Prostate gland (tissue), 2 donors: ENCODE measurements at regions not wholly inside any gene's neighbourhood (a gene's known extent, or its start where the extent isn't known, plus 50 kb on each side); places are given as distances from the start of the nearest gene placed in this dataset.

ENCODE experiments used
- DNase-seq: peaks from one replicate; pipeline ENCODE4 v3.0.0-alpha.2; 2019; ENCODE audit warnings: low spot score
- H3K27ac ChIP-seq, 2 donors: fragments of 200-600 bp; sonication (generic); 2 replicates each; pipeline ENCODE4 v1.5.1; 2017 to 2019
- H3K27me3 ChIP-seq: fragments of 200-600 bp; sonication (generic); replicated peaks from 2 replicates; pipeline ENCODE4 v1.5.1; 2019; ENCODE audit not compliant: insufficient read depth
- H3K36me3 ChIP-seq, 2 donors: fragments of 200-600 bp; sonication (generic); 1 replicate in 1 of 2; 2 replicates in 1 of 2; pipeline versions ENCODE4 v1.5.1 to v1.8.1; 2017 to 2019
- H3K4me1 ChIP-seq: fragments of 200-600 bp; sonication (generic); replicated peaks from 2 replicates; pipeline ENCODE4 v1.5.1; 2019
- H3K4me3 ChIP-seq, 2 donors: fragments of 200-600 bp; sonication (generic); 2 replicates each; pipeline ENCODE4 v1.5.1; 2017 to 2019
- H3K9me3 ChIP-seq: fragments of 200-600 bp; sonication (generic); 2 replicates; pipeline ENCODE4 v1.5.1; 2017
- POLR2A ChIP-seq: fragments of 450-650 bp; IDR thresholded peaks from one replicate; pipeline ENCODE4 v1.6.1; 2016; ENCODE audit warnings: antibody characterized with exemption, mild to moderate bottlenecking
- POLR2AphosphoS5 ChIP-seq: sonication (generic); formaldehyde crosslinking; IDR thresholded peaks from one replicate; pipeline ENCODE4 v1.6.1; 2017; ENCODE audit warnings: antibody characterized with exemption
- WGBS: methylation state at CpG from one replicate; pipeline ENCODE4 v1.1.5; 2018; 5-methylcytosine and 5-hydroxymethylcytosine counted together
- intact Hi-C: fragments of 100-400 bp; cut with DNase I; formaldehyde crosslinking; loops from one replicate; pipeline ENCODE4 v1.14.2; 2022
- TF ChIP-seq, protein P1 (sequence below), 4 experiments: fragments of 200-600 bp in 2 of 4; fragments of 450-650 bp in 2 of 4; sonication (generic) in 2 of 4; IDR thresholded peaks; 1 replicate in 3 of 4; 2 replicates in 1 of 4; pipeline ENCODE4 v1.5.1; 2016 to 2019; ENCODE audit warnings: antibody characterized with exemption in 4 of 4, mild to moderate bottlenecking in 2 of 4, moderate library complexity in 2 of 4

DNA sequence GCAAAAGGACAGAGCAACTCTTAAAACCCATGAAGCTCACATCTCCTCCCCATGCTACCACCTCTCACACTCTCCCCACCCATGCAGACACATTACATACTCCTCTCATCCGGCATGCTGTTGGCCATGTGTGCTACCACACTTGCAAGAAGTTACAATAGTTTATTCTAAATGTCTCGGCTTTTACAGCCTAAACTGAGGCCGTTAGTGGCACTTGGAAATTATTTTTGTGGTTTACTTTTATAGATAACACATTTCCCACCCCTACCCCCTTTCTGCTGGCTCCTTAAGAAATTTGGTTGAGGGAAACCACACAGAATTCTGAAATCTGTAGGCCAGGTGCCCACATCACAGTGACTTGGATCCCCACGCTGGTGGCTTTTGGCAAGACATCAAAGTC lies 141.1 kb upstream of the HHIP start:
- Histone ChIP-seq H3K27me3 (no peaks in the 10 kb centered on the region), H3K4me1 (no peaks in the 10 kb centered on the region), H3K4me3 (no peak overlapping the region), H3K36me3 (no peaks in the 10 kb centered on the region), H3K27ac (no peak overlapping the region), H3K9me3 (no peaks in the 10 kb centered on the region)
- 38% methylated on average over 4 of the region's 4 CpGs for WGBS
- TF ChIP-seq POLR2AphosphoS5 (no peak), POLR2A (no peak)
- TF ChIP-seq, protein P1, sequence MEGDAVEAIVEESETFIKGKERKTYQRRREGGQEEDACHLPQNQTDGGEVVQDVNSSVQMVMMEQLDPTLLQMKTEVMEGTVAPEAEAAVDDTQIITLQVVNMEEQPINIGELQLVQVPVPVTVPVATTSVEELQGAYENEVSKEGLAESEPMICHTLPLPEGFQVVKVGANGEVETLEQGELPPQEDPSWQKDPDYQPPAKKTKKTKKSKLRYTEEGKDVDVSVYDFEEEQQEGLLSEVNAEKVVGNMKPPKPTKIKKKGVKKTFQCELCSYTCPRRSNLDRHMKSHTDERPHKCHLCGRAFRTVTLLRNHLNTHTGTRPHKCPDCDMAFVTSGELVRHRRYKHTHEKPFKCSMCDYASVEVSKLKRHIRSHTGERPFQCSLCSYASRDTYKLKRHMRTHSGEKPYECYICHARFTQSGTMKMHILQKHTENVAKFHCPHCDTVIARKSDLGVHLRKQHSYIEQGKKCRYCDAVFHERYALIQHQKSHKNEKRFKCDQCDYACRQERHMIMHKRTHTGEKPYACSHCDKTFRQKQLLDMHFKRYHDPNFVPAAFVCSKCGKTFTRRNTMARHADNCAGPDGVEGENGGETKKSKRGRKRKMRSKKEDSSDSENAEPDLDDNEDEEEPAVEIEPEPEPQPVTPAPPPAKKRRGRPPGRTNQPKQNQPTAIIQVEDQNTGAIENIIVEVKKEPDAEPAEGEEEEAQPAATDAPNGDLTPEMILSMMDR (IDR thresholded peaks at IDR 0.05) = no peak
- intact Hi-C loops = no loop called here
- no peak for DNase-seq

DNA sequence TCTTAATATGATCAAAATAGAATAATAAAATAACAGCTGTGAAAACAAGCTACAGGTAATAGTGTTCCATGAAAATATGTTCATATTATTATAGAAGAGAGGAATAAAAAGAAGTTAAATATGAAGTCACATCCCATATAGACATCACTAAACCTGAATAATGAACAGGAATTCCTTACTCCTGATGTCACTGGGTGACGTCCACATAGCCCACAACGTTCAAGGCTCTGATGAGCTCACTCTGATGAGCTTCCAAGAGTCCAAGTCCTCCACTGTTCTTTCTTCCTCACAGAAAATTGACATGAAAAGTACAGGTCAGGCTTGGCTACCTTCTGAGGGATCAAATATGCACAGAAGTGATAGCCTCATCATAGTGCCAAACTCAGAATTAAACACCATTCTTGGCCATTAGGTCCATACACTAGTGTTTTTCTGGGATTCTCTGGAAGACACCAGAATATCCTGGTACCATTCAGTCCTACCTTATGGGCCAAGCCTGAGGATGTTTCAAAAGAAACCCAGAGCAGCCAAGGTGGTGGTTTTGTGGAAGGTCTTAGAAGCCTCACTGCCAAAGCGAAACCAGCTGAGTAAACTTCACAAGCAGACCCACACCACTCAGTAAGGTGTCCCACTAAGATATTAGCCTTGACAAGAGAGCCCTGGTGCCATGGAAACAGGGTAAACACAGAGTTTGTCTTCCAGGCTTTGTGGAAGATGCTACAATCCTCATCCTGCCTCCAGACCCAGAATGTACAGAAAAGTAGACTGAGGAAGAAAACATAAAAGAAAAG lies 138.4 kb upstream of the HHIP start:
- Histone ChIP-seq H3K9me3 (no peaks in the 10 kb centered on the region), H3K4me1 (no peaks in the 10 kb centered on the region), H3K4me3 (no peak overlapping the region), H3K27me3 (no peaks in the 10 kb centered on the region), H3K36me3 (no peaks in the 10 kb centered on the region), H3K27ac (no peak overlapping the region)
- intact Hi-C loops = no loop called here
- whole genome bisulfite sequencing = 64% methylated on average over 3 of the region's 3 CpGs
- DNase-seq = no peak
- TF ChIP-seq POLR2A = no peak
- no peak for TF ChIP-seq POLR2AphosphoS5
- TF ChIP-seq, protein P1 (IDR thresholded peaks at IDR 0.05) = no peak

DNA sequence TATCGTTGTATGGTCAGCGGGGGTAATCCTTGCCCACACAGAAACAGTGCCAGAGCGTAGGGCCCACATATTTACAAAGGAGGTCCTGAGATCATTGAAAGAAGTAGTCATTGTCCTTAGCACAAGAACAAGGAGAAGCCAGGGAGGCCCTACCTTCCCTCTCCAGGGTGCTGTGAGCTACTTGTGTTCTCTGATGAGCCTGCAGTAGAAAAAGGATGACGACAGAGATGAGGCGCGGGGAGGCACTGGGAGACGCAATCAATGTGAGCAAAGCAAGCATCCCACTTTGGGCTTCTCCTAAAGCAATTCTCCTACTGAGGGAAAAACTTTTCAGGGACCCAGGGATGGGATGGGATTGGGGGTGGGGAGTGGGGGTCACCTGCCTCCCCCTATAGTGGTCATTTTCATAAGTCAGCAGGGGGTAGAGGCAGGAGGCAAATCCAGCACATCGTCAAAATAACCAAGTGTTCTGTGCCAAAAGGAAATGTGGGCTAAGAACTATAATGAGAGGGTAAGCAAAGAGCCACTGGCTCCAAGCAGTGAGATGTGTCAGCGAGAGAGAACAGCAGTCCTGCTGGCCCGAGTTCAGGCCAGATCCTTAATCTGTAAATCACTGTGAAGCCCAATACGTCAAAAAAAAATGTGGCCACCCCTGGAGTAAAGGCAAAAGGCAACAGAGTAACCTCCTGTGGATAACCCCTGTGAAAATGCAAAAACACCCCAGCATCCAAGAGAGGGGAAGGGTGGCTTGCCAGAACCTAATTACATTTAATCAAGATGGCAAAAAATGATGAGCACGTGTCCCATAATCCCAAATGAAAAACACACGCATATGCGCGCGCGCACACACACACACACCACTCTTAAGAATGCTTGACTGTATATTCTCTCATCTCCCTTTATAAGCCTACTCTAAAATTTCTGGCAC lies 136.6 kb upstream of the HHIP start:
- no peaks in the 10 kb centered on the region for H3K27me3 ChIP-seq
- H3K9me3 ChIP-seq = no peaks in the 10 kb centered on the region
- 73% methylated on average over 17 of the region's 17 CpGs for WGBS
- no peak overlapping the region for H3K4me3 ChIP-seq
- DNase-seq = no peak
- H3K4me1 ChIP-seq = no peaks in the 10 kb centered on the region
- TF ChIP-seq POLR2AphosphoS5 = no peak
- intact Hi-C loops = no loop called here
- H3K36me3 ChIP-seq = no peaks in the 10 kb centered on the region
- no peak overlapping the region for H3K27ac ChIP-seq

DNA sequence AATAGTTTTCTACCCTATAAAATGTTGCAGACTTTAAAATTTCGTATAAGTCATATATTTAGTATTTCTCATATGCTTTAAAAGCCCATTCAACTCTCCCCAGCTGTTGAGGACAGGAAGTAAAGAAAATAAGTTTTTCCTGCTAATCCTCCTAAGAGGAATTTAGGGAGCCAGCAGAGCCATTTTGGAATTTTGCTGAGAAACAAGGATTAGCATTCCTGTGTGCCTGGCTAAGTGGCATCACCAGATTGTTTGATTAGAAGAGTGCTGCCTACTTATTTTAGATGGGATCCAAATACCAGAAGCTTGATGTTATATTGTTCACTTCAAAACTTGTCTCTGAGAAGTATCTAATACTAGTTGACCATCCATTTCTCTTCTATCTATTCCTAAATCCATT lies 131.2 kb upstream of the HHIP start:
- Histone ChIP-seq H3K27me3 (no peaks in the 10 kb centered on the region), H3K36me3 (no peaks in the 10 kb centered on the region), H3K9me3 (no peaks in the 10 kb centered on the region), H3K4me1 (no peaks in the 10 kb centered on the region), H3K4me3 (no peak overlapping the region), H3K27ac (no peak overlapping the region)
- 49% methylated on average over 1 of the region's 1 CpG for whole genome bisulfite sequencing
- no peak for DNase-seq
- TF ChIP-seq, protein P1 (IDR thresholded peaks at IDR 0.05) = no peak
- TF ChIP-seq POLR2A = no peak
- TF ChIP-seq POLR2AphosphoS5 = no peak
- intact Hi-C loops = no loop called here

DNA sequence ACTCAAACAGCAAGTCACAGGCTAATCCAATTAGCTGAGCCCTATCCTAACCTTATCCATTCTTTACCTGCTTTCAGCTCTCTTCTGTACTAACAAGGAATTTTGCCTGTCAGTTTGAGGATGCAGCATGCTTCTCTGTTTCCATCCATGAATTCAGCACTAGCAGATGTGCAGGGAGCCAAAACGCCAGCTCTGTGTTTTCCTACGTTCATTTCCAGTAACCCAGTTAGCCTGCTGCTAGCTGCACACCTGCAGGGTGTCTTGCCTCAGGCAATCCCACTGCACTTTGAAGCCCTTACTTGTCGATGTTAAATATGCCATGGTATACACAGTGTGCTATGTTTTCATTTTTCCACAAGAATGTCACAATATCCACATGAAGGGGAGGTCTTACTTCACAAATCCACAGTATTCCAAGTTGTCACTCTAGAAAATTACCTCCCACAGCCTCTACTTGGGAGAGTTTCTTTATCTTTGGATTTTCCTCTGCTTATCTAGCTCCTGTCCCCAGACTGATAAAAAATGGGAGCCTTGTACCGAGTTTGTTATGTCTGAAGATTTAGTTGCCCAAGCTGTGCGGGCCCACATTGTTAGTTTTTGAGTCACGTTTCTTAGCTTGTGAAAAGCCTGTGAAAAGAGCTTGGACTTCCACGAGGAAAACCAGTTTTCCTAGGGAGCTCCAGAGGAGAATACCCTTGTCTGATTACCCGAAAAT lies 127.6 kb upstream of the HHIP start:
- Histone ChIP-seq H3K4me3 (no peak overlapping the region), H3K36me3 (no peaks in the 10 kb centered on the region), H3K9me3 (no peaks in the 10 kb centered on the region), H3K27ac (no peak overlapping the region), H3K4me1 (no peaks in the 10 kb centered on the region), H3K27me3 (no peaks in the 10 kb centered on the region)
- TF ChIP-seq, protein P1 (IDR thresholded peaks at IDR 0.05) = no peak
- TF ChIP-seq POLR2AphosphoS5 = no peak
- TF ChIP-seq POLR2A = no peak
- WGBS = 54% methylated on average over 8 of the region's 8 CpGs
- intact Hi-C loops = no loop called here
- no peak for DNase-seq
